MM.1S (cell line): ENCODE measurements at regions not wholly inside any gene's neighbourhood (a gene's known extent, or its start where the extent isn't known, plus 50 kb on each side); places are given as distances from the start of the nearest gene placed in this dataset.
"Not testable (repeated sequence)": the region's sequence is repeated elsewhere in the genome, so short reads cannot be mapped to it uniquely, and the experiment has no call there.

Source experiments
- DNase-seq: peaks from one replicate; pipeline ENCODE4 v3.0.0-alpha.2; 2015
- H2AFZ ChIP-seq: fragments of 300-600 bp; sonication (generic); 2 replicates; pipeline ENCODE4 v1.6.0; 2016; ENCODE audit warnings: antibody characterized with exemption, low read length
- H3F3A ChIP-seq: fragments of 300-600 bp; sonication (generic); 2 replicates; pipeline ENCODE4 v1.6.1; 2016; ENCODE audit warnings: mild to moderate bottlenecking, antibody characterized with exemption, low read length, moderate library complexity, mixed read lengths; ENCODE audit not compliant: insufficient read depth
- H3K27ac ChIP-seq: fragments of 300-600 bp; sonication (generic); 2 replicates; pipeline ENCODE4 v1.5.1; 2016; ENCODE audit warnings: mild to moderate bottlenecking, low read length
- H3K27me3 ChIP-seq: fragments of 300-600 bp; sonication (generic); replicated peaks from 2 replicates; pipeline ENCODE4 v1.6.0; 2016; ENCODE audit warnings: low read length; ENCODE audit not compliant: insufficient read depth
- H3K36me3 ChIP-seq: fragments of 300-600 bp; sonication (generic); replicated peaks from 2 replicates; pipeline ENCODE4 v1.6.1; 2016; ENCODE audit warnings: mild to moderate bottlenecking, low read length, mixed read lengths; ENCODE audit not compliant: insufficient read depth
- H3K4me1 ChIP-seq: fragments of 300-600 bp; sonication (generic); 2 replicates; pipeline ENCODE4 v1.6.1; 2016; ENCODE audit warnings: low read length, mixed read lengths
- H3K4me2 ChIP-seq: fragments of 300-600 bp; sonication (generic); 2 replicates; pipeline ENCODE4 v1.6.0; 2016; ENCODE audit warnings: low read depth, low read length
- H3K4me3 ChIP-seq: fragments of 300-600 bp; sonication (generic); 2 replicates; pipeline ENCODE4 v1.5.1; 2016; ENCODE audit warnings: low read length, mixed read lengths
- H3K79me2 ChIP-seq: fragments of 300-600 bp; sonication (generic); 2 replicates; pipeline ENCODE4 v1.6.1; 2016; ENCODE audit warnings: mixed run types, low read length, mixed read lengths
- H3K9ac ChIP-seq: fragments of 300-600 bp; sonication (generic); 2 replicates; pipeline ENCODE4 v1.6.1; 2016; ENCODE audit warnings: low read length, mixed read lengths
- H3K9me2 ChIP-seq: fragments of 300-600 bp; sonication (generic); replicated peaks from 2 replicates; pipeline ENCODE4 v1.6.1; 2016; ENCODE audit warnings: mild to moderate bottlenecking, low read length, mixed read lengths; ENCODE audit not compliant: insufficient read depth
- H3K9me3 ChIP-seq: fragments of 300-600 bp; sonication (generic); replicated peaks from 2 replicates; pipeline ENCODE4 v1.6.1; 2016; ENCODE audit warnings: mild to moderate bottlenecking, low read length, mixed read lengths; ENCODE audit not compliant: insufficient read depth
- H4K20me1 ChIP-seq: fragments of 300-600 bp; sonication (generic); 2 replicates; pipeline ENCODE4 v1.6.1; 2016; ENCODE audit warnings: mild to moderate bottlenecking, low read length, moderate library complexity, mixed read lengths; ENCODE audit not compliant: insufficient read depth
- EZH2 ChIP-seq: fragments of 300-600 bp; sonication (generic); optimal IDR thresholded peaks from 2 replicates; pipeline ENCODE3; 2017; ENCODE audit warnings: low read depth, mild to moderate bottlenecking, antibody characterized with exemption, low read length, mixed read lengths
- EZH2phosphoT487 ChIP-seq: fragments of 300-600 bp; sonication (generic); IDR thresholded peaks from 2 replicates; pipeline ENCODE4 v1.6.1; 2018; ENCODE audit warnings: antibody characterized with exemption, low read length
- TF ChIP-seq, protein P1 (sequence below): fragments of 300-600 bp; sonication (generic); IDR thresholded peaks from 2 replicates; pipeline ENCODE4 v1.5.1; 2016; ENCODE audit warnings: antibody characterized with exemption, low read length, mixed read lengths

DNA sequence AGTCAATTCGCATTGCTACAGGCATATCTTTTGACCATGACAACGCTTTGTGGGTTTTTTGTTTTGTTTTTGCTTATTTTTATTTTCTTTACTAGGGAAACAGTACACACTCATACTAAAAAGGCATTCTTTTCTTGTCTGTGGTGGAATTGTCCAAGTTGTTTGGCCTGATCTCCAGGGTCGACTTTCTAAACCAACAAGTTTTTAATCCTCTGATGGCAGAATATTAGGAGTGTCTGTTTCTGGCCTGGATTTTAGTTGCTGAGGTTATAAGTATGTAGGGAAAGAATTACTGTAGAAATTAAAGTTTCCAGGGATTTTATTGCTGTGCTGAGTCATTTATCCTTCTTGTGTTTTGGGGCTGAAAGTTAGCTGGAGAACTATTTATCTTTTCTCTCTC, 218.5 kb downstream of the TAF11L14 start:
- Histone ChIP-seq H3K9ac (no peak overlapping the region), H3K27ac (no peak overlapping the region), H3F3A (no peaks in the 10 kb centered on the region), H3K4me1 (no peaks in the 10 kb centered on the region), H3K4me3 (no peak overlapping the region), H3K4me2 (no peak overlapping the region), H4K20me1 (no peaks in the 10 kb centered on the region), H3K9me2 (no peaks in the 10 kb centered on the region), H3K27me3 (no peaks in the 10 kb centered on the region), H3K36me3 (no peaks in the 10 kb centered on the region), H3K79me2 (no peaks in the 10 kb centered on the region), H2AFZ (no peak overlapping the region), H3K9me3 (no peaks in the 10 kb centered on the region)
- no peak for DNase-seq
- TF ChIP-seq EZH2 (no peak), EZH2phosphoT487 (no peak)
- TF ChIP-seq, protein P1, sequence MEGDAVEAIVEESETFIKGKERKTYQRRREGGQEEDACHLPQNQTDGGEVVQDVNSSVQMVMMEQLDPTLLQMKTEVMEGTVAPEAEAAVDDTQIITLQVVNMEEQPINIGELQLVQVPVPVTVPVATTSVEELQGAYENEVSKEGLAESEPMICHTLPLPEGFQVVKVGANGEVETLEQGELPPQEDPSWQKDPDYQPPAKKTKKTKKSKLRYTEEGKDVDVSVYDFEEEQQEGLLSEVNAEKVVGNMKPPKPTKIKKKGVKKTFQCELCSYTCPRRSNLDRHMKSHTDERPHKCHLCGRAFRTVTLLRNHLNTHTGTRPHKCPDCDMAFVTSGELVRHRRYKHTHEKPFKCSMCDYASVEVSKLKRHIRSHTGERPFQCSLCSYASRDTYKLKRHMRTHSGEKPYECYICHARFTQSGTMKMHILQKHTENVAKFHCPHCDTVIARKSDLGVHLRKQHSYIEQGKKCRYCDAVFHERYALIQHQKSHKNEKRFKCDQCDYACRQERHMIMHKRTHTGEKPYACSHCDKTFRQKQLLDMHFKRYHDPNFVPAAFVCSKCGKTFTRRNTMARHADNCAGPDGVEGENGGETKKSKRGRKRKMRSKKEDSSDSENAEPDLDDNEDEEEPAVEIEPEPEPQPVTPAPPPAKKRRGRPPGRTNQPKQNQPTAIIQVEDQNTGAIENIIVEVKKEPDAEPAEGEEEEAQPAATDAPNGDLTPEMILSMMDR = no peak

DNA sequence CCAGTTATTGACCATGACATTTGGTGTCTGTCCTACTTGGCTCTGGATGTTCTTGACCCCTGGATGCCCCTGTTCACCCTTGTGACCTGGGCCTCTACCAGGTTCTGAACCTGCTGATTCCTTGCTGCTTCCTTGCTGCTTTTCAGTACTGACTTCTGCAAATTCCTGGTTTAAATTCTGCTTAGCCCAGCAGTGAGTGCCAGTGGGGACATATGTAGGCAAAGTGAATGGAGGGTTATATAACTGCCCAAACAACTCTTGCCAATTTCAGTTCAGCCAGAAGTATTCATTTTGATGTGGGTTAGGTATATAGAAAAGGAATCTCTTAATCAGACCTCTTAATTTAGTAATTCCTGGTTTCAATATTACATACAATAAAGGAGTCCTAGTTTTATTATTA, 220.6 kb downstream of the TAF11L14 start:
- Histone ChIP-seq H3K9ac (no peak overlapping the region), H3K36me3 (no peaks in the 10 kb centered on the region), H3K27ac (no peak overlapping the region), H3F3A (no peaks in the 10 kb centered on the region), H3K9me3 (no peaks in the 10 kb centered on the region), H3K9me2 (no peaks in the 10 kb centered on the region), H4K20me1 (no peaks in the 10 kb centered on the region), H2AFZ (no peak overlapping the region), H3K79me2 (no peaks in the 10 kb centered on the region), H3K4me2 (no peak overlapping the region), H3K4me3 (no peak overlapping the region), H3K4me1 (no peaks in the 10 kb centered on the region), H3K27me3 (no peaks in the 10 kb centered on the region)
- no peak for TF ChIP-seq EZH2phosphoT487
- no peak for DNase-seq

DNA sequence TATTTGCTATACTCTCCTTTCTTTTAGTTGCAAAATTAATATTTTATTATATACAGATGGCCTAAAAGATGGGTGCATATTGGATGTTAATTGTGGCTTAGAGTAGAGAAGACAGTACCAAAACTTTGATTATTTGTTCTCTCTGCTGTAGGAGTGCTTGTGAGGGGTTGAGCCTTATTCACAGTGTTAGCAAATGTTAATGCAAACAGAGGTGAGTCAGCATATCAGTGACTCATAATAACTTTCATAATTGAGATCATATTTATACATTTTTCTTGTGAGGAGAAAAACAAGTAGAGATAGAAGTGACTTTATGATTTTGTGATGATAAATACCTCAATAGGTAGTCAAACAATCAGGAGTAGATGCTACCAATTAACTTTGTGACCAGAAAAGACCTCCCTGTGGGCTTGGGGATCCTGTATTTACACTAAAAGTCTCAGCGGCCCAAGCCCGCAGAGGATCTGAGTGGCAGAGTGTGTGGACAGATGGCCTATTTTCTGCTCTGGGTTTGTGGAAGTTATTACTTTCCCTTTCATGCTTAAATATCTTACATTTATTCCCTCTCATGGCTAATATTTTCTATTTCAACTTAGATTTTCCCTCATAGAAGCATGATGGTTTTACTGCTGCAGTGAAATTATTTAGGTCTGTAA, 226.5 kb downstream of the TAF11L14 start:
- Histone ChIP-seq H3K9me2 (no peaks in the 10 kb centered on the region), H3K9ac (no peak overlapping the region), H3K79me2 (no peaks in the 10 kb centered on the region), H3K27ac (no peak overlapping the region), H3F3A (no peaks in the 10 kb centered on the region), H2AFZ (no peak overlapping the region), H3K4me3 (no peak overlapping the region), H3K4me2 (no peak overlapping the region), H3K36me3 (no peaks in the 10 kb centered on the region), H3K9me3 (no peaks in the 10 kb centered on the region), H3K27me3 (no peaks in the 10 kb centered on the region), H4K20me1 (no peaks in the 10 kb centered on the region), H3K4me1 (no peaks in the 10 kb centered on the region)
- DNase-seq = no peak
- TF ChIP-seq EZH2phosphoT487 (no peak), EZH2 (no peak)
- TF ChIP-seq, protein P1 = no peak

DNA sequence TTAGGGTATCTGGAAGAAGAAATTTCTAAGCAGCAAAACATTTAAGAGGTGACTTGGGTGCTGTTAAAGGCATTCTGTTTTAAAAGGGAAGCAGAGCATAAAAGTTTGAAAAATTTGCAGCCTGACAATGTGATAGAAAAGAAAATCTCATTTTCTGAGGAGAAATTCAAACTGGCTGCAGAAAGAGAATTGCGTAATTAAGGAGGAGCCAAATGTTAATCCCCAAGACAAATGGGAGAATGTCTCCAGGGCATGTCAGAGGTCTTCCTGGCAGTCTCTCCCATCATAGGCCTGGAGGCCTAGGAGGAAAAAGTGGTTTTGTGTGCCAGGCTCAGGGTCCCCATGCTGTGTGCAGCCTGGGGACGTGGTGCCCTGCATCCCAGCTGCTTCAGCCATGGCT, 230.6 kb downstream of the TAF11L14 start:
- H3K79me2 ChIP-seq, H3K27me3 ChIP-seq, H3K27ac ChIP-seq, H3K4me3 ChIP-seq, H3K36me3 ChIP-seq, H4K20me1 ChIP-seq, H3K9me3 ChIP-seq, H3K4me2 ChIP-seq, H3F3A ChIP-seq, H3K9me2 ChIP-seq, H3K9ac ChIP-seq, H2AFZ ChIP-seq, H3K4me1 ChIP-seq, DNase-seq: not testable (repeated sequence)

DNA sequence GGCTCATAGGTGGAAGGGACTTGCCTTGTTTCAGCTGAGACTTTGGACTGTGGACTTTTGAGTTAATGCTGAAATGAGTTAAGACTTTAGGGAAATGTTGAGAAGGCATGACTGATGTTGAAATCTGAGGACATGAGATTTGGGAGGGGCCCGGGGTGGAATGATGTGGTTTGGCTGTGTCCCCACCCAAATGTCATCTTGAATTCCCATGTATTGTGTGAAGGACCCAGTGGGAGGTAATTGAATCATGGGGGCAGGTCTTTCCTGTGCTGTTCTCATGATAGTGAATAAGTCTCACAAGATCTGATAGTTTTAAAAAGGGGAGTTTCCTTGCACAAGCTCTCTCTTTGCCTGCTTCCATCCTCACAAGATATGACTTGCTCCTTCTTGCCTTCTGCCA, 231.7 kb downstream of the TAF11L14 start:
- DNase-seq = not testable (repeated sequence)

More for the DNA sequence above, 231.7 kb downstream of the TAF11L14 start:
- H3K4me1 ChIP-seq, H3F3A ChIP-seq, H3K9ac ChIP-seq, H3K79me2 ChIP-seq, H2AFZ ChIP-seq, H3K36me3 ChIP-seq, H3K4me3 ChIP-seq, H3K4me2 ChIP-seq, H3K27ac ChIP-seq, H3K9me3 ChIP-seq, H3K27me3 ChIP-seq, H3K9me2 ChIP-seq, H4K20me1 ChIP-seq: not testable (repeated sequence)
